ENCODE measurements at regions not wholly inside any gene's neighbourhood (a gene's known extent, or its start where the extent isn't known, plus 50 kb on each side); places are given as distances from the start of the nearest gene placed in this dataset.

GRCh38 chr4:129167640-129168260 lies 71.8 kb downstream of the C4orf33 start:
- Histone ChIP-seq H2BK15ac (replicated peaks; ENCODE audit: low read depth) (no peak overlapping the region), H3K23ac (ENCODE audit: low read length) (no peak overlapping the region), H3K56ac (ENCODE audit: low read length) (no peak overlapping the region), H3K4ac (ENCODE audit: low read depth, low read length) (no peak overlapping the region), H3K4me1 (ENCODE audit: control insufficient read depth, low read depth, low read length) (no peaks in the 10 kb centered on the region), H3K18ac (ENCODE audit: low read length) (no peak overlapping the region), H2AK5ac (ENCODE audit: low read length) (no peak overlapping the region), H3K4me3 (ENCODE audit: low read length) (no peak overlapping the region), H4K8ac (ENCODE audit: low read depth, low read length) (no peak overlapping the region), H3K79me2 (ENCODE audit: control insufficient read depth, insufficient read depth, low read length) (no peaks in the 10 kb centered on the region), H3K9ac (ENCODE audit: low read length) (no peak overlapping the region), H2BK5ac (ENCODE audit: low read length) (no peak overlapping the region), H3K27ac (ENCODE audit: low read depth, low read length) (no peak overlapping the region), H3K4me2 (ENCODE audit: low read length) (no peak overlapping the region), H3K27me3 (ENCODE audit: insufficient read depth, low read length, poor library complexity) (no peaks in the 10 kb centered on the region), H3K79me1 (ENCODE audit: low read length) (no peaks in the 10 kb centered on the region), H2BK120ac (ENCODE audit: low read depth, low read length) (no peak overlapping the region), H4K5ac (ENCODE audit: low read length) (no peak overlapping the region), H3K36me3 (ENCODE audit: control insufficient read depth, insufficient read depth, low read length) (no peaks in the 10 kb centered on the region)
- peak; percentile 66 for DNase-seq
- WGBS (ENCODE audit: extremely low coverage, insufficient coverage, low lambda C conversion rate): no CpG with 5 or more reads among the region's 13 CpGs

GRCh38 chr4:129172181-129172580 lies 76.2 kb downstream of the C4orf33 start:
- no peak overlapping the region for H2BK15ac ChIP-seq (replicated peaks; ENCODE audit: low read depth)
- H3K4me1 ChIP-seq (ENCODE audit: control insufficient read depth, low read depth, low read length): no peaks in the 10 kb centered on the region
- H3K36me3 ChIP-seq (ENCODE audit: control insufficient read depth, insufficient read depth, low read length): no peaks in the 10 kb centered on the region
- H3K79me2 ChIP-seq (ENCODE audit: control insufficient read depth, insufficient read depth, low read length): no peaks in the 10 kb centered on the region
- H2AK5ac ChIP-seq (ENCODE audit: low read length): no peak overlapping the region
- H3K23ac ChIP-seq (ENCODE audit: low read length): no peak overlapping the region
- H3K27ac ChIP-seq (ENCODE audit: low read depth, low read length): no peak overlapping the region
- H4K8ac ChIP-seq (ENCODE audit: low read depth, low read length): no peak overlapping the region
- DNase-seq: no peak
- H4K5ac ChIP-seq (ENCODE audit: low read length): no peak overlapping the region
- no peak overlapping the region for H3K4ac ChIP-seq (ENCODE audit: low read depth, low read length)
- no peak overlapping the region for H2BK5ac ChIP-seq (ENCODE audit: low read length)
- no peak overlapping the region for H2BK120ac ChIP-seq (ENCODE audit: low read depth, low read length)
- no peak overlapping the region for H3K56ac ChIP-seq (ENCODE audit: low read length)
- H3K4me2 ChIP-seq (ENCODE audit: low read length): no peak overlapping the region
- H3K79me1 ChIP-seq (ENCODE audit: low read length): no peaks in the 10 kb centered on the region
- no peak overlapping the region for H3K4me3 ChIP-seq (ENCODE audit: low read length)
- no peaks in the 10 kb centered on the region for H3K27me3 ChIP-seq (ENCODE audit: insufficient read depth, low read length, poor library complexity)
- H3K9ac ChIP-seq (ENCODE audit: low read length): no peak overlapping the region
- no peak overlapping the region for H3K18ac ChIP-seq (ENCODE audit: low read length)

GRCh38 chr4:129176864-129177263 lies 80.9 kb downstream of the C4orf33 start:
- no peak overlapping the region for H4K5ac ChIP-seq (ENCODE audit: low read length)
- no peak overlapping the region for H3K4ac ChIP-seq (ENCODE audit: low read depth, low read length)
- H3K4me2 ChIP-seq (ENCODE audit: low read length): no peak overlapping the region
- no peak overlapping the region for H2BK5ac ChIP-seq (ENCODE audit: low read length)
- no peak overlapping the region for H4K8ac ChIP-seq (ENCODE audit: low read depth, low read length)
- no peaks in the 10 kb centered on the region for H3K27me3 ChIP-seq (ENCODE audit: insufficient read depth, low read length, poor library complexity)
- no peak overlapping the region for H3K4me3 ChIP-seq (ENCODE audit: low read length)
- H2BK15ac ChIP-seq (replicated peaks; ENCODE audit: low read depth): no peak overlapping the region
- WGBS (ENCODE audit: extremely low coverage, insufficient coverage, low lambda C conversion rate): no CpG with 5 or more reads among the region's 1 CpG
- no peaks in the 10 kb centered on the region for H3K79me2 ChIP-seq (ENCODE audit: control insufficient read depth, insufficient read depth, low read length)
- no peak for DNase-seq
- H3K18ac ChIP-seq (ENCODE audit: low read length): no peak overlapping the region
- H2BK120ac ChIP-seq (ENCODE audit: low read depth, low read length): no peak overlapping the region
- H3K56ac ChIP-seq (ENCODE audit: low read length): no peak overlapping the region
- H3K9ac ChIP-seq (ENCODE audit: low read length): no peak overlapping the region
- no peaks in the 10 kb centered on the region for H3K4me1 ChIP-seq (ENCODE audit: control insufficient read depth, low read depth, low read length)
- H3K36me3 ChIP-seq (ENCODE audit: control insufficient read depth, insufficient read depth, low read length): no peaks in the 10 kb centered on the region
- no peak overlapping the region for H3K27ac ChIP-seq (ENCODE audit: low read depth, low read length)
- H2AK5ac ChIP-seq (ENCODE audit: low read length): no peak overlapping the region
- no peaks in the 10 kb centered on the region for H3K79me1 ChIP-seq (ENCODE audit: low read length)
- no peak overlapping the region for H3K23ac ChIP-seq (ENCODE audit: low read length)

GRCh38 chr4:129179276-129179675 lies 83.3 kb downstream of the C4orf33 start:
- Histone ChIP-seq H4K5ac (ENCODE audit: low read length) (no peak overlapping the region), H2BK15ac (replicated peaks; ENCODE audit: low read depth) (no peak overlapping the region), H3K56ac (ENCODE audit: low read length) (no peak overlapping the region), H3K36me3 (ENCODE audit: control insufficient read depth, insufficient read depth, low read length) (no peaks in the 10 kb centered on the region), H3K4me1 (ENCODE audit: control insufficient read depth, low read depth, low read length) (no peaks in the 10 kb centered on the region), H2BK5ac (ENCODE audit: low read length) (no peak overlapping the region), H2AK5ac (ENCODE audit: low read length) (no peak overlapping the region), H3K4ac (ENCODE audit: low read depth, low read length) (no peak overlapping the region), H3K27me3 (ENCODE audit: insufficient read depth, low read length, poor library complexity) (no peaks in the 10 kb centered on the region), H3K79me1 (ENCODE audit: low read length) (no peaks in the 10 kb centered on the region), H3K27ac (ENCODE audit: low read depth, low read length) (no peak overlapping the region), H4K8ac (ENCODE audit: low read depth, low read length) (no peak overlapping the region), H3K4me3 (ENCODE audit: low read length) (no peak overlapping the region), H3K18ac (ENCODE audit: low read length) (no peak overlapping the region), H3K4me2 (ENCODE audit: low read length) (no peak overlapping the region), H3K23ac (ENCODE audit: low read length) (no peak overlapping the region), H3K9ac (ENCODE audit: low read length) (no peak overlapping the region), H2BK120ac (ENCODE audit: low read depth, low read length) (no peak overlapping the region), H3K79me2 (ENCODE audit: control insufficient read depth, insufficient read depth, low read length) (no peaks in the 10 kb centered on the region)
- WGBS (ENCODE audit: extremely low coverage, insufficient coverage, low lambda C conversion rate): no CpG with 5 or more reads among the region's 2 CpGs
- no peak for DNase-seq

- Histone ChIP-seq H4K8ac (ENCODE audit: low read depth, low read length) (no peak overlapping the region), H2BK15ac (replicated peaks; ENCODE audit: low read depth) (no peak overlapping the region), H2BK120ac (ENCODE audit: low read depth, low read length) (no peak overlapping the region), H3K27me3 (ENCODE audit: insufficient read depth, low read length, poor library complexity) (no peaks in the 10 kb centered on the region), H3K18ac (ENCODE audit: low read length) (no peak overlapping the region), H3K56ac (ENCODE audit: low read length) (no peak overlapping the region), H3K79me2 (ENCODE audit: control insufficient read depth, insufficient read depth, low read length) (no peaks in the 10 kb centered on the region), H2BK5ac (ENCODE audit: low read length) (no peak overlapping the region), H3K4me3 (ENCODE audit: low read length) (no peak overlapping the region), H3K4ac (ENCODE audit: low read depth, low read length) (no peak overlapping the region), H3K4me1 (ENCODE audit: control insufficient read depth, low read depth, low read length) (no peaks in the 10 kb centered on the region), H3K79me1 (ENCODE audit: low read length) (no peaks in the 10 kb centered on the region), H3K36me3 (ENCODE audit: control insufficient read depth, insufficient read depth, low read length) (no peaks in the 10 kb centered on the region), H2AK5ac (ENCODE audit: low read length) (no peak overlapping the region), H3K27ac (ENCODE audit: low read depth, low read length) (no peak overlapping the region), H3K23ac (ENCODE audit: low read length) (no peak overlapping the region), H3K9ac (ENCODE audit: low read length) (no peak overlapping the region), H3K4me2 (ENCODE audit: low read length) (no peak overlapping the region), H4K5ac (ENCODE audit: low read length) (no peak overlapping the region)
- DNase-seq: no peak
- no CpG with 5 or more reads among the region's 4 CpGs for WGBS (ENCODE audit: extremely low coverage, insufficient coverage, low lambda C conversion rate)
These were observed 93.7 kb downstream of the C4orf33 start for GRCh38 chr4:129189630-129190029.

- Histone ChIP-seq H3K4me2 (ENCODE audit: low read length) (no peak overlapping the region), H3K56ac (ENCODE audit: low read length) (no peak overlapping the region), H3K27me3 (ENCODE audit: insufficient read depth, low read length, poor library complexity) (no peaks in the 10 kb centered on the region), H3K4ac (ENCODE audit: low read depth, low read length) (no peak overlapping the region), H2BK120ac (ENCODE audit: low read depth, low read length) (no peak overlapping the region), H3K9ac (ENCODE audit: low read length) (no peak overlapping the region), H4K5ac (ENCODE audit: low read length) (no peak overlapping the region), H4K8ac (ENCODE audit: low read depth, low read length) (no peak overlapping the region), H3K23ac (ENCODE audit: low read length) (no peak overlapping the region), H2BK5ac (ENCODE audit: low read length) (no peak overlapping the region), H3K79me2 (ENCODE audit: control insufficient read depth, insufficient read depth, low read length) (no peaks in the 10 kb centered on the region), H3K4me3 (ENCODE audit: low read length) (no peak overlapping the region), H3K27ac (ENCODE audit: low read depth, low read length) (no peak overlapping the region), H3K4me1 (ENCODE audit: control insufficient read depth, low read depth, low read length) (no peaks in the 10 kb centered on the region), H3K79me1 (ENCODE audit: low read length) (no peaks in the 10 kb centered on the region), H2BK15ac (replicated peaks; ENCODE audit: low read depth) (no peak overlapping the region), H3K18ac (ENCODE audit: low read length) (no peak overlapping the region), H2AK5ac (ENCODE audit: low read length) (no peak overlapping the region), H3K36me3 (ENCODE audit: control insufficient read depth, insufficient read depth, low read length) (no peaks in the 10 kb centered on the region)
- no CpG with 5 or more reads among the region's 3 CpGs for WGBS (ENCODE audit: extremely low coverage, insufficient coverage, low lambda C conversion rate)
- DNase-seq: no peak
These were observed 97.6 kb downstream of the C4orf33 start for GRCh38 chr4:129193357-129194100.
